OCI-LY7 (cell line): ENCODE measurements at regions not wholly inside any gene's neighbourhood (a gene's known extent, or its start where the extent isn't known, plus 50 kb on each side); places are given as distances from the start of the nearest gene placed in this dataset.

Source experiments
- BruUV-seq: library from RNA; stranded (reverse); fragments of 400-500 nt; replicated peaks from 2 replicates; lab custom pipeline; 2021; lab: Mats Ljungman, UMichigan
- CTCF ChIA-PET: fragments of 300-600 bp; sonication (Branson Sonifier 250); formaldehyde crosslinking; loops from one replicate; lab custom pipeline; 2022; ENCODE audit warnings: antibody characterized with exemption; ENCODE audit not compliant: unreplicated experiment; lab: Charles Lee
- POLR2A ChIA-PET: fragments of 300-600 bp; sonication (Branson Sonifier 250); formaldehyde crosslinking; loops from one replicate; lab custom pipeline; 2022; ENCODE audit warnings: antibody characterized with exemption; lab: Charles Lee
- DNase-seq: peaks from one replicate; pipeline ENCODE4 v3.0.0-alpha.2; 2015; ENCODE audit warnings: low spot score
- H2AFZ ChIP-seq: fragments of 200-600 bp; sonication (generic), shearing (Covaris generic); 2 replicates; pipeline ENCODE4 v1.6.1; 2014; ENCODE audit warnings: mild to moderate bottlenecking, antibody characterized with exemption, low read length, moderate library complexity
- H3K27ac ChIP-seq: fragments of 200-600 bp; sonication (generic); 2 replicates; pipeline ENCODE4 v1.5.1; 2014; ENCODE audit warnings: mixed run types, low read depth, mild to moderate bottlenecking, moderate library complexity, low read length, inconsistent platforms; ENCODE audit not compliant: poor library complexity, severe bottlenecking
- H3K36me3 ChIP-seq: fragments of 200-600 bp; sonication (generic); 2 replicates; pipeline ENCODE4 v1.6.1; 2014; ENCODE audit warnings: mild to moderate bottlenecking, antibody characterized with exemption, low read length, moderate library complexity, mixed read lengths; ENCODE audit not compliant: insufficient read depth
- H3K4me1 ChIP-seq: fragments of 200-600 bp; sonication (generic); 2 replicates; pipeline ENCODE4 v1.5.1; 2014; ENCODE audit warnings: mild to moderate bottlenecking, low read length; ENCODE audit not compliant: insufficient read depth, poor library complexity, severe bottlenecking
- H3K4me2 ChIP-seq: fragments of 200-600 bp; sonication (generic); 2 replicates; pipeline ENCODE4 v1.6.1; 2014; ENCODE audit warnings: mild to moderate bottlenecking, low read length
- H3K4me3 ChIP-seq: fragments of 200-600 bp; sonication (generic); 2 replicates; pipeline ENCODE4 v1.5.1; 2014; ENCODE audit warnings: mild to moderate bottlenecking, low read depth, low read length; ENCODE audit not compliant: poor library complexity, severe bottlenecking
- H3K79me2 ChIP-seq: fragments of 200-600 bp; sonication (generic); 2 replicates; pipeline ENCODE4 v1.6.1; 2016; ENCODE audit warnings: low read depth, mild to moderate bottlenecking, low read length, moderate library complexity, mixed read lengths; ENCODE audit not compliant: insufficient read depth
- H3K9me2 ChIP-seq: fragments of 200-600 bp; sonication (generic); 2 replicates; pipeline ENCODE4 v1.6.1; 2016; ENCODE audit warnings: mild to moderate bottlenecking, low read length, mixed read lengths; ENCODE audit not compliant: insufficient read depth
- H3K9me3 ChIP-seq: fragments of 200-600 bp; sonication (generic); 2 replicates; pipeline ENCODE4 v1.6.1; 2014; ENCODE audit warnings: mild to moderate bottlenecking, mixed run types, low read length, mixed read lengths
- H4K20me1 ChIP-seq: fragments of 200-600 bp; sonication (generic); 2 replicates; pipeline ENCODE4 v1.6.1; 2014; ENCODE audit warnings: mild to moderate bottlenecking, antibody characterized with exemption, low read length, moderate library complexity, mixed read lengths; ENCODE audit not compliant: insufficient read depth
- CTCF ChIP-seq: fragments of 200-600 bp; sonication (generic); conservative IDR thresholded peaks from 2 replicates; pipeline ENCODE4 v1.5.1; 2014; ENCODE audit warnings: mild to moderate bottlenecking, antibody characterized with exemption, low read length, moderate library complexity, mixed read lengths
- EZH2phosphoT487 ChIP-seq: fragments of 200-600 bp; sonication (generic); IDR thresholded peaks from 2 replicates; pipeline ENCODE4 v1.6.1; 2018; ENCODE audit warnings: low read depth, borderline replicate concordance, mild to moderate bottlenecking, mixed run types, antibody characterized with exemption, low read length, moderate library complexity, mixed read lengths
- intact Hi-C: fragments of 100-400 bp; cut with micrococcal nuclease; formaldehyde crosslinking; loops from one replicate; pipeline ENCODE4 v1.10.0; 2022; ENCODE audit not compliant: unreplicated experiment

- POLR2A ChIA-PET = no interaction called here
- intact Hi-C loops = no loop called here
- DNase-seq = no peak
- no peak overlapping the region for H3K4me3 ChIP-seq
- no peaks in the 10 kb centered on the region for H3K9me2 ChIP-seq
- CTCF ChIA-PET = no interaction called here
- H3K9me3 ChIP-seq = no peaks in the 10 kb centered on the region
- H2AFZ ChIP-seq = no peak overlapping the region
- no peaks in the 10 kb centered on the region for H3K36me3 ChIP-seq
- no peak overlapping the region for H3K4me2 ChIP-seq
- H4K20me1 ChIP-seq = no peaks in the 10 kb centered on the region
- no TSS peak for BruUV-seq
- H3K4me1 ChIP-seq = no peaks in the 10 kb centered on the region
- TF ChIP-seq CTCF = no peak
- no peak for TF ChIP-seq EZH2phosphoT487
- no peak overlapping the region for H3K27ac ChIP-seq
- H3K79me2 ChIP-seq = no peaks in the 10 kb centered on the region
Observed at GRCh38 chr2:236915186-236915585, 170.5 kb upstream of the COPS8 start.

- no peak for DNase-seq
- Histone ChIP-seq H2AFZ (no peak overlapping the region), H3K9me2 (no peaks in the 10 kb centered on the region), H3K4me2 (no peak overlapping the region), H3K9me3 (no peaks in the 10 kb centered on the region), H3K4me1 (no peaks in the 10 kb centered on the region), H3K36me3 (no peaks in the 10 kb centered on the region), H4K20me1 (no peaks in the 10 kb centered on the region), H3K79me2 (no peaks in the 10 kb centered on the region), H3K27ac (no peak overlapping the region), H3K4me3 (no peak overlapping the region)
- ChIA-PET CTCF (no interaction called here), POLR2A (no interaction called here)
- intact Hi-C loops = no loop called here
- no peak for TF ChIP-seq CTCF
- no peak for TF ChIP-seq EZH2phosphoT487
- BruUV-seq = no TSS peak
Observed at GRCh38 chr2:236915726-236916125, 170.0 kb upstream of the COPS8 start.

GRCh38 chr2:236916181-236916580, 169.5 kb upstream of the COPS8 start:
- intact Hi-C loops = no loop called here
- BruUV-seq = no TSS peak
- DNase-seq = peak; percentile 6
- Histone ChIP-seq H3K4me3 (no peak overlapping the region), H3K4me1 (no peaks in the 10 kb centered on the region), H3K9me3 (no peaks in the 10 kb centered on the region), H2AFZ (no peak overlapping the region), H4K20me1 (no peaks in the 10 kb centered on the region), H3K9me2 (no peaks in the 10 kb centered on the region), H3K79me2 (no peaks in the 10 kb centered on the region), H3K36me3 (no peaks in the 10 kb centered on the region), H3K4me2 (no peak overlapping the region), H3K27ac (no peak overlapping the region)
- no peak for TF ChIP-seq CTCF
- no peak for TF ChIP-seq EZH2phosphoT487
- CTCF ChIA-PET = no interaction called here
- POLR2A ChIA-PET = no interaction called here
